Dermis microvascular lymphatic vessel endothelial cell (primary cell): ENCODE measurements at regions not wholly inside any gene's neighbourhood (a gene's known extent, or its start where the extent isn't known, plus 50 kb on each side); places are given as distances from the start of the nearest gene placed in this dataset.

Experiments
- DNase-seq, 2 donors: peaks; one replicate each; pipeline versions ENCODE4 v3.0.0 to v3.0.0-alpha.2; 2010; ENCODE audit warnings: low read depth in 2 of 2

GRCh38 chr18:45119876-45120275 lies 439.2 kb downstream of the SETBP1 start:
- DNase-seq = no peak

GRCh38 chr18:45121146-45121545 lies 440.5 kb downstream of the SETBP1 start:
- DNase-seq = no peak

- no peak for DNase-seq
Measured at GRCh38 chr18:45122506-45122905, 441.8 kb downstream of the SETBP1 start.

- DNase-seq = no peak
Measured at GRCh38 chr18:45127405-45127804, 446.7 kb downstream of the SETBP1 start.

GRCh38 chr18:45133276-45133675 lies 452.6 kb downstream of the SETBP1 start:
- no peak for DNase-seq

GRCh38 chr18:45136381-45137086 lies 455.8 kb downstream of the SETBP1 start:
- DNase-seq = no peak

- no peak for DNase-seq
Measured at GRCh38 chr18:45137087-45137419, 456.4 kb downstream of the SETBP1 start.

- DNase-seq = no peak
Measured at GRCh38 chr18:45139478-45139877, 458.8 kb downstream of the SETBP1 start.

- DNase-seq = no peak
Measured at GRCh38 chr18:45142868-45143267, 462.2 kb downstream of the SETBP1 start.

- no peak for DNase-seq
Measured at GRCh38 chr18:45149712-45150111, 465.6 kb upstream of the SLC14A2 start.

- DNase-seq = no peak
Measured at GRCh38 chr18:45151645-45152044, 463.6 kb upstream of the SLC14A2 start.

- no peak for DNase-seq
Measured at GRCh38 chr18:45155526-45155925, 459.8 kb upstream of the SLC14A2 start.

GRCh38 chr18:45156946-45157345 lies 458.3 kb upstream of the SLC14A2 start:
- no peak for DNase-seq

- no peak for DNase-seq
Measured at GRCh38 chr18:45157576-45157975, 457.7 kb upstream of the SLC14A2 start.

- no peak for DNase-seq
Measured at GRCh38 chr18:45161850-45162249, 453.4 kb upstream of the SLC14A2 start.

GRCh38 chr18:45163871-45164270 lies 451.4 kb upstream of the SLC14A2 start:
- DNase-seq = no peak

GRCh38 chr18:45164551-45164950 lies 450.7 kb upstream of the SLC14A2 start:
- DNase-seq = no peak

GRCh38 chr18:45165176-45165713 lies 450.0 kb upstream of the SLC14A2 start:
- DNase-seq = no peak

- no peak for DNase-seq
Measured at GRCh38 chr18:45165871-45166270, 449.4 kb upstream of the SLC14A2 start.

GRCh38 chr18:45166341-45166835 lies 448.9 kb upstream of the SLC14A2 start:
- DNase-seq = no peak

GRCh38 chr18:45166836-45167551 lies 448.3 kb upstream of the SLC14A2 start:
- DNase-seq = no peak

GRCh38 chr18:45167631-45168280 lies 447.5 kb upstream of the SLC14A2 start:
- DNase-seq = no peak
